GM23338 (cell line): ENCODE measurements at regions not wholly inside any gene's neighbourhood (a gene's known extent, or its start where the extent isn't known, plus 50 kb on each side); places are given as distances from the start of the nearest gene placed in this dataset.

Experiments
- ATAC-seq: fragments of 200-7000 bp; cut with Tn5 transposase; 3 replicates; pipeline ENCODE4 v1.9.1; 2020
- DNase-seq: peaks from one replicate; pipeline ENCODE4 v3.0.0-alpha.2; 2015; ENCODE audit warnings: low spot score
- H2AFZ ChIP-seq: fragments of 200-600 bp; sonication (generic); 2 replicates; pipeline ENCODE4 v1.8.0; 2016; ENCODE audit warnings: antibody characterized with exemption, mild to moderate bottlenecking, moderate library complexity
- H3F3A ChIP-seq: fragments of 200-600 bp; sonication (generic); replicated peaks from 2 replicates; pipeline ENCODE4 v1.8.0; 2017; ENCODE audit warnings: antibody characterized with exemption, mixed run types, low read depth
- H3K27ac ChIP-seq: fragments of 200-600 bp; sonication (generic); 2 replicates; pipeline ENCODE4 v1.6.1; 2016; ENCODE audit warnings: low read depth
- H3K27me3 ChIP-seq: fragments of 200-600 bp; sonication (generic); 2 replicates; pipeline ENCODE4 v1.8.0; 2016; ENCODE audit warnings: mild to moderate bottlenecking, mixed run types, moderate library complexity; ENCODE audit not compliant: insufficient read depth
- H3K36me3 ChIP-seq: fragments of 200-600 bp; sonication (generic); 2 replicates; pipeline ENCODE4 v1.8.0; 2016; ENCODE audit warnings: mild to moderate bottlenecking; ENCODE audit not compliant: insufficient read depth
- H3K4me1 ChIP-seq: fragments of 200-600 bp; sonication (generic); 2 replicates; pipeline ENCODE4 v1.8.0; 2016; ENCODE audit warnings: mild to moderate bottlenecking, moderate library complexity; ENCODE audit not compliant: insufficient read depth
- H3K4me2 ChIP-seq: fragments of 200-600 bp; sonication (generic); 2 replicates; pipeline ENCODE4 v1.7.1; 2017; ENCODE audit warnings: mixed run types
- H3K4me3 ChIP-seq: fragments of 200-600 bp; sonication (generic); 2 replicates; pipeline ENCODE4 v1.6.1; 2016; ENCODE audit warnings: mixed run types
- H3K79me2 ChIP-seq: fragments of 200-600 bp; sonication (generic); replicated peaks from 2 replicates; pipeline ENCODE4 v1.8.0; 2017; ENCODE audit warnings: mild to moderate bottlenecking; ENCODE audit not compliant: insufficient read depth
- H3K9me2 ChIP-seq: fragments of 200-600 bp; sonication (generic); 2 replicates; pipeline ENCODE4 v1.8.0; 2017; ENCODE audit not compliant: insufficient read depth
- H4K20me1 ChIP-seq: fragments of 200-600 bp; sonication (generic); replicated peaks from 2 replicates; pipeline ENCODE4 v1.8.0; 2017; ENCODE audit warnings: mild to moderate bottlenecking; ENCODE audit not compliant: insufficient read depth
- H3K27ac Mint-ChIP-seq: 2 replicates; pipeline ENCODE4 v1.8.0; 2020; ENCODE audit warnings: inconsistent platforms, mild to moderate bottlenecking, moderate library complexity, mixed read lengths
- H3K27me3 Mint-ChIP-seq: 3 replicates; pipeline ENCODE4 v1.8.0; 2022; ENCODE audit warnings: low read depth, mild to moderate bottlenecking, moderate library complexity, mixed read lengths, inconsistent platforms; ENCODE audit not compliant: insufficient read depth, poor library complexity
- H3K36me3 Mint-ChIP-seq: 3 replicates; pipeline ENCODE4 v1.8.0; 2021; ENCODE audit warnings: low read depth, mild to moderate bottlenecking, inconsistent platforms, moderate library complexity, mixed read lengths
- H3K4me1 Mint-ChIP-seq: 3 replicates; pipeline ENCODE4 v1.8.0; 2020; ENCODE audit warnings: mild to moderate bottlenecking, inconsistent platforms, mixed read lengths
- H3K4me3 Mint-ChIP-seq: 3 replicates; pipeline ENCODE4 v1.8.0; 2021; ENCODE audit warnings: moderate library complexity, mild to moderate bottlenecking, inconsistent platforms, mixed read lengths
- H3K9me3 Mint-ChIP-seq: 3 replicates; pipeline ENCODE4 v1.8.0; 2020; ENCODE audit warnings: moderate library complexity, mild to moderate bottlenecking, inconsistent platforms, mixed read lengths
- CREB1 ChIP-seq: fragments of 250-450 bp; sonication (Bioruptor Pico); IDR thresholded peaks from 2 replicates; pipeline ENCODE4 v1.5.0; 2020; ENCODE audit warnings: low read depth, mild to moderate bottlenecking, moderate library complexity
- EZH2 ChIP-seq: fragments of 200-600 bp; sonication (generic); IDR thresholded peaks from one replicate; pipeline ENCODE4 v1.8.0; 2017; ENCODE audit warnings: antibody characterized with exemption, mild to moderate bottlenecking, low read depth; ENCODE audit not compliant: unreplicated experiment
- POLR2AphosphoS5 ChIP-seq: IDR thresholded peaks from 2 replicates; pipeline ENCODE4 v1.6.1; 2016; ENCODE audit warnings: antibody characterized with exemption, low read depth
- STAT1 ChIP-seq: IDR thresholded peaks from one replicate; pipeline ENCODE4 v1.6.1; 2016; ENCODE audit warnings: antibody characterized with exemption; ENCODE audit not compliant: unreplicated experiment
- ZNF114 ChIP-seq: fragments of 250-450 bp; sonication (Bioruptor Pico); IDR thresholded peaks from 2 replicates; pipeline ENCODE4 v1.5.0; 2020; ENCODE audit warnings: mild to moderate bottlenecking, moderate library complexity
- ZNF331 ChIP-seq: fragments of 250-450 bp; sonication (Bioruptor Pico); IDR thresholded peaks from 2 replicates; pipeline ENCODE4 v1.5.0; 2020; ENCODE audit warnings: low read depth, mild to moderate bottlenecking, moderate library complexity
- TF ChIP-seq, protein P1 (sequence below), 2 experiments: fragments of 200-600 bp in 1 of 2; sonication (generic) in 1 of 2; conservative IDR thresholded peaks; 2 replicates each; pipeline versions ENCODE4 v1.5.1 to v1.6.1; 2016 to 2017; ENCODE audit warnings: antibody characterized with exemption in 2 of 2, low read depth in 2 of 2, mild to moderate bottlenecking in 2 of 2, moderate library complexity in 1 of 2
- TF ChIP-seq, protein P2 (sequence below): IDR thresholded peaks from 2 replicates; pipeline ENCODE4 v1.6.1; 2016; ENCODE audit warnings: antibody characterized with exemption
- TF ChIP-seq, protein P3 (sequence below): fragments of 250-450 bp; sonication (Bioruptor Pico); IDR thresholded peaks from 2 replicates; pipeline ENCODE4 v1.5.0; 2020; ENCODE audit warnings: mild to moderate bottlenecking, moderate library complexity

DNA sequence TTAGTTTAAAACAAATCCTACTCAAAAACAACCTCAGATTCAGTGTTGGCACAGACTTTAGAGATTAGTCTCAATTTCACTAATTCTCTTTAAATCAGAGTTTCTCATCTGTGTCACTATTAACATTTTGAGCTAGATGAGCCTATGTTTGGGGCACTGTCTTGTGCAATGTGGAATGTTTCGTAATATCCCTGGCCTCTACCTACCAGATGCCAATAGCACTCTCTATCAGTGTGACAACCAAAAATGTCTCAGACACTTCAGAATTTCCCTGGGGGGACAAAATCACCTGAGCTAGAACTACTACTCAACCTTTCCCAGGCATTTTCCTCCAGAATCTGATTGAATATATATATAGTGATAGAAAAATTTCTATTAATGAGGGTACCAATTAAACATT, 465.2 kb upstream of the RGMB start:
- no peaks in the 10 kb centered on the region for H3K9me3 Mint-ChIP-seq
- Histone ChIP-seq H3K4me1 (peaks cover 15% of the 10 kb centered on the region), H3F3A (no peaks in the 10 kb centered on the region), H2AFZ (no peak overlapping the region), H3K79me2 (no peaks in the 10 kb centered on the region), H4K20me1 (no peaks in the 10 kb centered on the region), H3K27me3 (no peaks in the 10 kb centered on the region), H3K27ac (no peak overlapping the region), H3K4me2 (no peak overlapping the region), H3K4me3 (no peak overlapping the region), H3K36me3 (no peaks in the 10 kb centered on the region), H3K9me2 (no peaks in the 10 kb centered on the region)
- TF ChIP-seq CREB1 (CRISPR knock-in tag), result no peak
- no peak for TF ChIP-seq EZH2
- TF ChIP-seq, protein P1, sequence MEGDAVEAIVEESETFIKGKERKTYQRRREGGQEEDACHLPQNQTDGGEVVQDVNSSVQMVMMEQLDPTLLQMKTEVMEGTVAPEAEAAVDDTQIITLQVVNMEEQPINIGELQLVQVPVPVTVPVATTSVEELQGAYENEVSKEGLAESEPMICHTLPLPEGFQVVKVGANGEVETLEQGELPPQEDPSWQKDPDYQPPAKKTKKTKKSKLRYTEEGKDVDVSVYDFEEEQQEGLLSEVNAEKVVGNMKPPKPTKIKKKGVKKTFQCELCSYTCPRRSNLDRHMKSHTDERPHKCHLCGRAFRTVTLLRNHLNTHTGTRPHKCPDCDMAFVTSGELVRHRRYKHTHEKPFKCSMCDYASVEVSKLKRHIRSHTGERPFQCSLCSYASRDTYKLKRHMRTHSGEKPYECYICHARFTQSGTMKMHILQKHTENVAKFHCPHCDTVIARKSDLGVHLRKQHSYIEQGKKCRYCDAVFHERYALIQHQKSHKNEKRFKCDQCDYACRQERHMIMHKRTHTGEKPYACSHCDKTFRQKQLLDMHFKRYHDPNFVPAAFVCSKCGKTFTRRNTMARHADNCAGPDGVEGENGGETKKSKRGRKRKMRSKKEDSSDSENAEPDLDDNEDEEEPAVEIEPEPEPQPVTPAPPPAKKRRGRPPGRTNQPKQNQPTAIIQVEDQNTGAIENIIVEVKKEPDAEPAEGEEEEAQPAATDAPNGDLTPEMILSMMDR (conservative IDR thresholded peaks at IDR 0.05; ENCODE audit: low read depth in 2 of 2), result no peak
- TF ChIP-seq ZNF331 (CRISPR knock-in tag), result no peak
- TF ChIP-seq STAT1, result no peak
- DNase-seq, result no peak
- H3K27me3 Mint-ChIP-seq, result peaks cover under 1% of the 10 kb centered on the region
- H3K27ac Mint-ChIP-seq, result no peak overlapping the region
- H3K4me1 Mint-ChIP-seq, result peaks cover 14% of the 10 kb centered on the region
- no peak for ATAC-seq
- H3K4me3 Mint-ChIP-seq, result no peak overlapping the region
- no peaks in the 10 kb centered on the region for H3K36me3 Mint-ChIP-seq

GRCh38 chr5:98308960-98309359, 464.5 kb upstream of the RGMB start:
- H3K27ac ChIP-seq, result no peak overlapping the region
- H3K27me3 ChIP-seq, result no peaks in the 10 kb centered on the region
- Mint-ChIP-seq H3K27ac (no peak overlapping the region), H3K36me3 (no peaks in the 10 kb centered on the region), H3K9me3 (no peaks in the 10 kb centered on the region), H3K4me1 (peaks cover 14% of the 10 kb centered on the region), H3K4me3 (no peak overlapping the region), H3K27me3 (peaks cover 2% of the 10 kb centered on the region)
- H3K4me2 ChIP-seq, result peak overlapping the region; percentile 18; the same call in 1 of the 2 replicates
- H3K4me1 ChIP-seq, result peaks cover 15% of the 10 kb centered on the region
- H3K79me2 ChIP-seq, result no peaks in the 10 kb centered on the region
- no peak overlapping the region for H3K4me3 ChIP-seq
- H3K9me2 ChIP-seq, result no peaks in the 10 kb centered on the region
- ATAC-seq (no peak), DNase-seq (no peak)
- H3K36me3 ChIP-seq, result no peaks in the 10 kb centered on the region
- H4K20me1 ChIP-seq, result no peaks in the 10 kb centered on the region
- no peaks in the 10 kb centered on the region for H3F3A ChIP-seq
- no peak overlapping the region for H2AFZ ChIP-seq
- TF ChIP-seq ZNF114 (CRISPR knock-in tag) (no peak), POLR2AphosphoS5 (no peak), CREB1 (CRISPR knock-in tag) (no peak), EZH2 (no peak)
- TF ChIP-seq, protein P1 (conservative IDR thresholded peaks at IDR 0.05; ENCODE audit: low read depth in 2 of 2), result no peak
- TF ChIP-seq, protein P2, sequence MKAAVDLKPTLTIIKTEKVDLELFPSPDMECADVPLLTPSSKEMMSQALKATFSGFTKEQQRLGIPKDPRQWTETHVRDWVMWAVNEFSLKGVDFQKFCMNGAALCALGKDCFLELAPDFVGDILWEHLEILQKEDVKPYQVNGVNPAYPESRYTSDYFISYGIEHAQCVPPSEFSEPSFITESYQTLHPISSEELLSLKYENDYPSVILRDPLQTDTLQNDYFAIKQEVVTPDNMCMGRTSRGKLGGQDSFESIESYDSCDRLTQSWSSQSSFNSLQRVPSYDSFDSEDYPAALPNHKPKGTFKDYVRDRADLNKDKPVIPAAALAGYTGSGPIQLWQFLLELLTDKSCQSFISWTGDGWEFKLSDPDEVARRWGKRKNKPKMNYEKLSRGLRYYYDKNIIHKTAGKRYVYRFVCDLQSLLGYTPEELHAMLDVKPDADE, result no peak
- TF ChIP-seq, protein P3, sequence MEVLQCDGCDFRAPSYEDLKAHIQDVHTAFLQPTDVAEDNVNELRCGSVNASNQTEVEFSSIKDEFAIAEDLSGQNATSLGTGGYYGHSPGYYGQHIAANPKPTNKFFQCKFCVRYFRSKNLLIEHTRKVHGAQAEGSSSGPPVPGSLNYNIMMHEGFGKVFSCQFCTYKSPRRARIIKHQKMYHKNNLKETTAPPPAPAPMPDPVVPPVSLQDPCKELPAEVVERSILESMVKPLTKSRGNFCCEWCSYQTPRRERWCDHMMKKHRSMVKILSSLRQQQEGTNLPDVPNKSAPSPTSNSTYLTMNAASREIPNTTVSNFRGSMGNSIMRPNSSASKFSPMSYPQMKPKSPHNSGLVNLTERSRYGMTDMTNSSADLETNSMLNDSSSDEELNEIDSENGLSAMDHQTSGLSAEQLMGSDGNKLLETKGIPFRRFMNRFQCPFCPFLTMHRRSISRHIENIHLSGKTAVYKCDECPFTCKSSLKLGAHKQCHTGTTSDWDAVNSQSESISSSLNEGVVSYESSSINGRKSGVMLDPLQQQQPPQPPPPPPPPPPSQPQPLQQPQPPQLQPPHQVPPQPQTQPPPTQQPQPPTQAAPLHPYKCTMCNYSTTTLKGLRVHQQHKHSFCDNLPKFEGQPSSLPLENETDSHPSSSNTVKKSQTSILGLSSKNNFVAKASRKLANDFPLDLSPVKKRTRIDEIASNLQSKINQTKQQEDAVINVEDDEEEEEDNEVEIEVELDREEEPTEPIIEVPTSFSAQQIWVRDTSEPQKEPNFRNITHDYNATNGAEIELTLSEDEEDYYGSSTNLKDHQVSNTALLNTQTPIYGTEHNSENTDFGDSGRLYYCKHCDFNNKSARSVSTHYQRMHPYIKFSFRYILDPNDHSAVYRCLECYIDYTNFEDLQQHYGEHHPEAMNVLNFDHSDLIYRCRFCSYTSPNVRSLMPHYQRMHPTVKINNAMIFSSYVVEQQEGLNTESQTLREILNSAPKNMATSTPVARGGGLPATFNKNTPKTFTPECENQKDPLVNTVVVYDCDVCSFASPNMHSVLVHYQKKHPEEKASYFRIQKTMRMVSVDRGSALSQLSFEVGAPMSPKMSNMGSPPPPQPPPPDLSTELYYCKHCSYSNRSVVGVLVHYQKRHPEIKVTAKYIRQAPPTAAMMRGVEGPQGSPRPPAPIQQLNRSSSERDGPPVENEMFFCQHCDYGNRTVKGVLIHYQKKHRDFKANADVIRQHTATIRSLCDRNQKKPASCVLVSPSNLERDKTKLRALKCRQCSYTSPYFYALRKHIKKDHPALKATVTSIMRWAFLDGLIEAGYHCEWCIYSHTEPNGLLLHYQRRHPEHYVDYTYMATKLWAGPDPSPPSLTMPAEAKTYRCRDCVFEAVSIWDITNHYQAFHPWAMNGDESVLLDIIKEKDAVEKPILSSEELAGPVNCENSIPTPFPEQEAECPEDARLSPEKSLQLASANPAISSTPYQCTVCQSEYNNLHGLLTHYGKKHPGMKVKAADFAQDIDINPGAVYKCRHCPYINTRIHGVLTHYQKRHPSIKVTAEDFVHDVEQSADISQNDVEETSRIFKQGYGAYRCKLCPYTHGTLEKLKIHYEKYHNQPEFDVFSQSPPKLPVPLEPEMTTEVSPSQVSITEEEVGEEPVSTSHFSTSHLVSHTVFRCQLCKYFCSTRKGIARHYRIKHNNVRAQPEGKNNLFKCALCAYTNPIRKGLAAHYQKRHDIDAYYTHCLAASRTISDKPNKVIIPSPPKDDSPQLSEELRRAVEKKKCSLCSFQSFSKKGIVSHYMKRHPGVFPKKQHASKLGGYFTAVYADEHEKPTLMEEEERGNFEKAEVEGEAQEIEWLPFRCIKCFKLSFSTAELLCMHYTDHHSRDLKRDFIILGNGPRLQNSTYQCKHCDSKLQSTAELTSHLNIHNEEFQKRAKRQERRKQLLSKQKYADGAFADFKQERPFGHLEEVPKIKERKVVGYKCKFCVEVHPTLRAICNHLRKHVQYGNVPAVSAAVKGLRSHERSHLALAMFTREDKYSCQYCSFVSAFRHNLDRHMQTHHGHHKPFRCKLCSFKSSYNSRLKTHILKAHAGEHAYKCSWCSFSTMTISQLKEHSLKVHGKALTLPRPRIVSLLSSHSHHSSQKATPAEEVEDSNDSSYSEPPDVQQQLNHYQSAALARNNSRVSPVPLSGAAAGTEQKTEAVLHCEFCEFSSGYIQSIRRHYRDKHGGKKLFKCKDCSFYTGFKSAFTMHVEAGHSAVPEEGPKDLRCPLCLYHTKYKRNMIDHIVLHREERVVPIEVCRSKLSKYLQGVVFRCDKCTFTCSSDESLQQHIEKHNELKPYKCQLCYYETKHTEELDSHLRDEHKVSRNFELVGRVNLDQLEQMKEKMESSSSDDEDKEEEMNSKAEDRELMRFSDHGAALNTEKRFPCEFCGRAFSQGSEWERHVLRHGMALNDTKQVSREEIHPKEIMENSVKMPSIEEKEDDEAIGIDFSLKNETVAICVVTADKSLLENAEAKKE (CRISPR knock-in tag), result no peak
